ENCODE measurements at regions not wholly inside any gene's neighbourhood (a gene's known extent, or its start where the extent isn't known, plus 50 kb on each side); places are given as distances from the start of the nearest gene placed in this dataset.

- no peak for DNase-seq (ENCODE audit: low spot score)
- no peak overlapping the region for H3K27ac Mint-ChIP-seq (ENCODE audit: unreplicated experiment)
- H3K27me3 Mint-ChIP-seq (ENCODE audit: unreplicated experiment) = peaks cover 9% of the 10 kb centered on the region
These were observed 189.3 kb upstream of the TNRC6C start for GRCh38 chr17:77769215-77769614.

GRCh38 chr17:77769762-77770161, 188.7 kb upstream of the TNRC6C start:
- DNase-seq (ENCODE audit: low spot score) = no peak
- no peak overlapping the region for H3K4me3 Mint-ChIP-seq (ENCODE audit: unreplicated experiment)
- no peaks in the 10 kb centered on the region for H3K36me3 Mint-ChIP-seq (ENCODE audit: low read depth, unreplicated experiment)
- TF ChIP-seq CTCF (IDR thresholded peaks at IDR 0.05; ENCODE audit: unreplicated experiment) = no peak
- peaks cover 3% of the 10 kb centered on the region for H3K4me1 Mint-ChIP-seq (ENCODE audit: unreplicated experiment)
- no peak overlapping the region for H3K27ac Mint-ChIP-seq (ENCODE audit: unreplicated experiment)
- H3K9me3 Mint-ChIP-seq (ENCODE audit: unreplicated experiment) = no peaks in the 10 kb centered on the region
- H3K27me3 Mint-ChIP-seq (ENCODE audit: unreplicated experiment) = peaks cover 9% of the 10 kb centered on the region

More at GRCh38 chr17:77769215-77769614, 189.3 kb upstream of the TNRC6C start:
- H3K4me3 Mint-ChIP-seq (ENCODE audit: unreplicated experiment) = no peak overlapping the region
- H3K36me3 Mint-ChIP-seq (ENCODE audit: low read depth, unreplicated experiment) = no peaks in the 10 kb centered on the region
- peaks cover 3% of the 10 kb centered on the region for H3K4me1 Mint-ChIP-seq (ENCODE audit: unreplicated experiment)
- no peak for TF ChIP-seq CTCF (IDR thresholded peaks at IDR 0.05; ENCODE audit: unreplicated experiment)
- H3K9me3 Mint-ChIP-seq (ENCODE audit: unreplicated experiment) = no peaks in the 10 kb centered on the region

GRCh38 chr17:77770331-77771105, 188.0 kb upstream of the TNRC6C start:
- H3K36me3 Mint-ChIP-seq (ENCODE audit: low read depth, unreplicated experiment) = no peaks in the 10 kb centered on the region
- DNase-seq (ENCODE audit: low spot score) = no peak
- H3K9me3 Mint-ChIP-seq (ENCODE audit: unreplicated experiment) = no peaks in the 10 kb centered on the region
- H3K4me1 Mint-ChIP-seq (ENCODE audit: unreplicated experiment) = peaks cover 3% of the 10 kb centered on the region
- H3K4me3 Mint-ChIP-seq (ENCODE audit: unreplicated experiment) = no peak overlapping the region
- peaks cover 8% of the 10 kb centered on the region for H3K27me3 Mint-ChIP-seq (ENCODE audit: unreplicated experiment)
- TF ChIP-seq CTCF (IDR thresholded peaks at IDR 0.05; ENCODE audit: unreplicated experiment) = no peak
- H3K27ac Mint-ChIP-seq (ENCODE audit: unreplicated experiment) = no peak overlapping the region

DNA sequence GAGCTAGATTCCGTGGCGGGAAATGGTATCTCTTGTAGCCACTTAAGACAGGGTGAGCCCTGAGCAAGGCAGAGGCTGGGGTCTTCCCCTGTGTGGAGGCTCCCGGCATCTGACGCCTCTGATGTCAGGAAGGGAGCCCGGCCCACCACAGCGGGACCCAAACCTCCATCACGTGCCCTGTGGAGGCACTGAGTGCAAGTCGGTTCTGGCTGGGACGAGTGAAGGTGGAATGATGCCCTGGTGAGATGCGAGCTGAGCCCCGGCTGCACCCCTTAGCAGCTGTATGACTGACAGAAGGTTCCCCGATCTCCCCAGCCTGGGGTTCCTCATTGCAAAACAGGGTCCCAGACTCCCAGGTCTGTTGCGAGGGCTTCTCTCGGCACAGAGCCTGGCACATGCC, 187.4 kb upstream of the TNRC6C start:
- peaks cover 3% of the 10 kb centered on the region for H3K4me1 Mint-ChIP-seq (ENCODE audit: unreplicated experiment)
- no peak for TF ChIP-seq CTCF (IDR thresholded peaks at IDR 0.05; ENCODE audit: unreplicated experiment)
- H3K27me3 Mint-ChIP-seq (ENCODE audit: unreplicated experiment) = peaks cover 8% of the 10 kb centered on the region
- H3K4me3 Mint-ChIP-seq (ENCODE audit: unreplicated experiment) = no peak overlapping the region
- no peak overlapping the region for H3K27ac Mint-ChIP-seq (ENCODE audit: unreplicated experiment)
- no peaks in the 10 kb centered on the region for H3K9me3 Mint-ChIP-seq (ENCODE audit: unreplicated experiment)
- H3K36me3 Mint-ChIP-seq (ENCODE audit: low read depth, unreplicated experiment) = no peaks in the 10 kb centered on the region
- DNase-seq (ENCODE audit: low spot score) = no peak

GRCh38 chr17:77771587-77771986, 186.9 kb upstream of the TNRC6C start:
- H3K4me3 Mint-ChIP-seq (ENCODE audit: unreplicated experiment) = no peak overlapping the region
- no peak for TF ChIP-seq CTCF (IDR thresholded peaks at IDR 0.05; ENCODE audit: unreplicated experiment)
- H3K27ac Mint-ChIP-seq (ENCODE audit: unreplicated experiment) = no peak overlapping the region
- H3K36me3 Mint-ChIP-seq (ENCODE audit: low read depth, unreplicated experiment) = no peaks in the 10 kb centered on the region
- no peaks in the 10 kb centered on the region for H3K9me3 Mint-ChIP-seq (ENCODE audit: unreplicated experiment)
- no peak for DNase-seq (ENCODE audit: low spot score)
- peaks cover 8% of the 10 kb centered on the region for H3K27me3 Mint-ChIP-seq (ENCODE audit: unreplicated experiment)
- H3K4me1 Mint-ChIP-seq (ENCODE audit: unreplicated experiment) = peaks cover 3% of the 10 kb centered on the region
